ENCODE measurements at regions not wholly inside any gene's neighbourhood (a gene's known extent, or its start where the extent isn't known, plus 50 kb on each side); places are given as distances from the start of the nearest gene placed in this dataset.

DNA sequence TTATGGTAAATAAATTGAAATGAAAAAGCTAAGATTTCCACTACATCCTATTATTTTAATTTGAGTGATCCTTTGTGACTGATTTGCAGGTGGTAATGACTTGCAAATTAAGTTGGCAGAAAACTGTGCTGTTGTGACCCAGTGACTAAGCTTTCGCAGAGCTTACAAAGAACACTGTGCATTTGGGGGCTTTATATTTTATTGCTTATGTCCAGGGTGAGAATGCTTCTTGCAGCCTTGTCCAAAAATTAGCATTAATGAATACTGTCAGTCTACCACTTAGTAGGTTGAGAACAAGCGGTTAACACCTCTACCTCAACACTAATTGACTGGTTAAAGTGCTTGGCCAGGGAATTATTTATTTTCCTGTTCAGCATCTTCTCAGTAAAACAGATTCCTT is 991.3 kb upstream of the DIAPH2 start:
- Histone ChIP-seq H3K4me3 (ENCODE audit: control insufficient read depth in 1 of 7, extremely low read depth in 1 of 7, insufficient read depth in 4 of 7, low read depth in 2 of 7, low read length in 6 of 7) (no peak overlapping the region), H3K36me3 (ENCODE audit: control insufficient read depth in 4 of 4, insufficient read depth in 4 of 4, low read length in 3 of 4) (no peaks in the 10 kb centered on the region), H3K27me3 (replicated peaks in 2 of 5; ENCODE audit: control insufficient read depth in 4 of 5, insufficient read depth in 5 of 5, low read length in 4 of 5) (no peaks in the 10 kb centered on the region), H3K9me3 (ENCODE audit: control extremely low read depth in 1 of 5, control insufficient read depth in 4 of 5, insufficient read depth in 2 of 5, low read depth in 1 of 5, low read length in 4 of 5) (no peaks in the 10 kb centered on the region), H3K27ac (ENCODE audit: insufficient read depth in 1 of 2, low read depth in 1 of 2, low read length in 2 of 2, poor library complexity in 1 of 2, severe bottlenecking in 2 of 2) (no peak overlapping the region), H3K4me1 (ENCODE audit: control extremely low read depth in 1 of 4, control insufficient read depth in 4 of 4, insufficient read depth in 4 of 4, low read length in 3 of 4) (no peaks in the 10 kb centered on the region)
- CTCF ChIA-PET, result interaction anchor here (0.6 kb wide), 1 partner anchor 508 kb away, joined by 3 read pairs; no protein-coding TSS in a partner anchor
- POLR2A ChIA-PET, result no interaction called here
- no CpG with 5 or more reads among the region's 2 CpGs for WGBS (ENCODE audit: insufficient coverage)
- DNase-seq, result no peak

GRCh38 chrX:95703696-95704095 is 980.9 kb upstream of the DIAPH2 start:
- no peaks in the 10 kb centered on the region for H3K36me3 ChIP-seq (ENCODE audit: control insufficient read depth in 4 of 4, insufficient read depth in 4 of 4, low read length in 3 of 4)
- no peaks in the 10 kb centered on the region for H3K4me1 ChIP-seq (ENCODE audit: control extremely low read depth in 1 of 4, control insufficient read depth in 4 of 4, insufficient read depth in 4 of 4, low read length in 3 of 4)
- ChIA-PET POLR2A (no interaction called here), CTCF (no interaction called here)
- no peak for DNase-seq
- H3K4me3 ChIP-seq (ENCODE audit: control insufficient read depth in 1 of 7, extremely low read depth in 1 of 7, insufficient read depth in 4 of 7, low read depth in 2 of 7, low read length in 6 of 7), result no peak overlapping the region
- WGBS (ENCODE audit: insufficient coverage), result no CpG with 5 or more reads among the region's 1 CpG
- H3K9me3 ChIP-seq (ENCODE audit: control extremely low read depth in 1 of 5, control insufficient read depth in 4 of 5, insufficient read depth in 2 of 5, low read depth in 1 of 5, low read length in 4 of 5), result no peaks in the 10 kb centered on the region
- no peaks in the 10 kb centered on the region for H3K27me3 ChIP-seq (replicated peaks in 2 of 5; ENCODE audit: control insufficient read depth in 4 of 5, insufficient read depth in 5 of 5, low read length in 4 of 5)
- H3K27ac ChIP-seq (ENCODE audit: insufficient read depth in 1 of 2, low read depth in 1 of 2, low read length in 2 of 2, poor library complexity in 1 of 2, severe bottlenecking in 2 of 2), result no peak overlapping the region

DNA sequence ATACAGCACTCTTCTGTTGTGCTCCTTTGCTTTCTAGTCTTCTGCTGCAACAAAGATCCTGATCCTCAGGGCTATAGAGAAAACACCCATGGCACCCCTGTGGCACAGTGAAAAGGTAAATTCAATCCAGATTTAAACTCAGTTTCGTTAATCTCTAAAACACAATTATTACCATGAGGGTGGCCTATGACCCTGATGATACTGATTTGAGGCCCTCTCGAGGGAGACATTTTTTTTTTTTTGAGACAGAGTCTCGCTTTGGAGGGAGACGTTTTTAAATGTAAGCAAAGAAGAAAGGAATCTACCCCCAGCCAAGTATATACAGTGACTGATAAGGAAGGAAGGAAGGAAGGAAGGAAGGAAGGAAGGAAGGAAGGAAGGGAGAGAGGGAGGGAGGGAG is 967.8 kb upstream of the DIAPH2 start:
- ChIA-PET POLR2A (no interaction called here), CTCF (no interaction called here)
- DNase-seq, result no peak
- Histone ChIP-seq H3K4me1 (ENCODE audit: control extremely low read depth in 1 of 4, control insufficient read depth in 4 of 4, insufficient read depth in 4 of 4, low read length in 3 of 4) (no peaks in the 10 kb centered on the region), H3K36me3 (ENCODE audit: control insufficient read depth in 4 of 4, insufficient read depth in 4 of 4, low read length in 3 of 4) (no peaks in the 10 kb centered on the region), H3K27ac (ENCODE audit: insufficient read depth in 1 of 2, low read depth in 1 of 2, low read length in 2 of 2, poor library complexity in 1 of 2, severe bottlenecking in 2 of 2) (no peak overlapping the region), H3K27me3 (replicated peaks in 2 of 5; ENCODE audit: control insufficient read depth in 4 of 5, insufficient read depth in 5 of 5, low read length in 4 of 5) (peaks cover 0 to 3% (median 0%) of the 10 kb centered on the region in 5 experiments), H3K9me3 (ENCODE audit: control extremely low read depth in 1 of 5, control insufficient read depth in 4 of 5, insufficient read depth in 2 of 5, low read depth in 1 of 5, low read length in 4 of 5) (no peaks in the 10 kb centered on the region), H3K4me3 (ENCODE audit: control insufficient read depth in 1 of 7, extremely low read depth in 1 of 7, insufficient read depth in 4 of 7, low read depth in 2 of 7, low read length in 6 of 7) (no peak overlapping the region)
- no CpG with 5 or more reads among the region's 4 CpGs for WGBS (ENCODE audit: insufficient coverage)

DNA sequence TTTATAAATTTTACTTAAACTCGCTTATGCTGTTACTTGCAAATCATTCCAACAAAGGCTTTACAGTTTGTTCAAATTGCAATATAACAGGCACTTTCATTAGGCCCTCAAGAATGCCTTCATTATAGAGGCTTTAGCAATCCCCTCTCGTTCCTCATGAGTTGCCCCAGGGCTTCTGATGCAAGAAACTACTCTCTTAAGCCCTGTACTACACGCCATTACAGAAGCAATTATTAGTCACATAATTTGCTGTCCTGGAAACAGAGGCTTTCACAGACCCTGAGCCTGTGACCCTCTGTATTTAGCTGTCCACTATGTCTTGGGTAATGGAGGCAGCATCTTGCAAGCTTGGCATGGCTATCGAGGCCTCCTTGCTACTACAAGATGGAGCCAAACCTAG is 965.9 kb upstream of the DIAPH2 start:
- POLR2A ChIA-PET, result no interaction called here
- peaks cover 0 to 6% (median 0%) of the 10 kb centered on the region in 5 experiments for H3K27me3 ChIP-seq (replicated peaks in 2 of 5; ENCODE audit: control insufficient read depth in 4 of 5, insufficient read depth in 5 of 5, low read length in 4 of 5)
- CTCF ChIA-PET, result no interaction called here
- H3K9me3 ChIP-seq (ENCODE audit: control extremely low read depth in 1 of 5, control insufficient read depth in 4 of 5, insufficient read depth in 2 of 5, low read depth in 1 of 5, low read length in 4 of 5), result no peaks in the 10 kb centered on the region
- H3K27ac ChIP-seq (ENCODE audit: insufficient read depth in 1 of 2, low read depth in 1 of 2, low read length in 2 of 2, poor library complexity in 1 of 2, severe bottlenecking in 2 of 2), result no peak overlapping the region
- H3K36me3 ChIP-seq (ENCODE audit: control insufficient read depth in 4 of 4, insufficient read depth in 4 of 4, low read length in 3 of 4), result no peaks in the 10 kb centered on the region
- no peak overlapping the region for H3K4me3 ChIP-seq (ENCODE audit: control insufficient read depth in 1 of 7, extremely low read depth in 1 of 7, insufficient read depth in 4 of 7, low read depth in 2 of 7, low read length in 6 of 7)
- no peak for DNase-seq
- H3K4me1 ChIP-seq (ENCODE audit: control extremely low read depth in 1 of 4, control insufficient read depth in 4 of 4, insufficient read depth in 4 of 4, low read length in 3 of 4), result no peaks in the 10 kb centered on the region
- 83% methylated on average over 4 of the region's 4 CpGs for WGBS (ENCODE audit: insufficient coverage)

DNA sequence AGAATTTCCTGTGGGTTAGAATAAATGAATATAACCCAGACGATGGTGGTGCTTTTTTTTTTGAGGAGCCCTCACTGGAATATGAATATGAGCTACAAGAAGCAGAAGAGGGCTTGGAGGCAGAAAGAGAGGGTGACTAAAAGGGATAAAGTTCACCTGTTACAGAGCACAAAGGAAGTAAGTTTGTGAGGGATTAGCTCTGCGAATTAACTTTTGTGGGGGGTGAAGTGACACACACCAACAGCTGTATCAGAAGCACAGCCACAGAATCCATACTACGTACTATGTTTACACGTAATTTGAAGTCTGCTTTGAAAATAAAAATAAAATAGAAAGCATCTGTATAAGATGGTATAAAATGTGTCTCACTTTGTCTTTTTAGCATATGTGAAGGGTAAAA is 963.6 kb upstream of the DIAPH2 start:
- CTCF ChIA-PET, result no interaction called here
- H3K4me1 ChIP-seq (ENCODE audit: control extremely low read depth in 1 of 4, control insufficient read depth in 4 of 4, insufficient read depth in 4 of 4, low read length in 3 of 4), result no peaks in the 10 kb centered on the region
- no peak overlapping the region for H3K27ac ChIP-seq (ENCODE audit: insufficient read depth in 1 of 2, low read depth in 1 of 2, low read length in 2 of 2, poor library complexity in 1 of 2, severe bottlenecking in 2 of 2)
- no peaks in the 10 kb centered on the region for H3K9me3 ChIP-seq (ENCODE audit: control extremely low read depth in 1 of 5, control insufficient read depth in 4 of 5, insufficient read depth in 2 of 5, low read depth in 1 of 5, low read length in 4 of 5)
- H3K4me3 ChIP-seq (ENCODE audit: control insufficient read depth in 1 of 7, extremely low read depth in 1 of 7, insufficient read depth in 4 of 7, low read depth in 2 of 7, low read length in 6 of 7), result no peak overlapping the region
- no peak for DNase-seq
- no CpG with 5 or more reads among the region's 4 CpGs for WGBS (ENCODE audit: insufficient coverage)
- POLR2A ChIA-PET, result no interaction called here
- H3K27me3 ChIP-seq (replicated peaks in 2 of 5; ENCODE audit: control insufficient read depth in 4 of 5, insufficient read depth in 5 of 5, low read length in 4 of 5), result peaks cover 0 to 6% (median 0%) of the 10 kb centered on the region in 5 experiments
- no peaks in the 10 kb centered on the region for H3K36me3 ChIP-seq (ENCODE audit: control insufficient read depth in 4 of 4, insufficient read depth in 4 of 4, low read length in 3 of 4)

DNA sequence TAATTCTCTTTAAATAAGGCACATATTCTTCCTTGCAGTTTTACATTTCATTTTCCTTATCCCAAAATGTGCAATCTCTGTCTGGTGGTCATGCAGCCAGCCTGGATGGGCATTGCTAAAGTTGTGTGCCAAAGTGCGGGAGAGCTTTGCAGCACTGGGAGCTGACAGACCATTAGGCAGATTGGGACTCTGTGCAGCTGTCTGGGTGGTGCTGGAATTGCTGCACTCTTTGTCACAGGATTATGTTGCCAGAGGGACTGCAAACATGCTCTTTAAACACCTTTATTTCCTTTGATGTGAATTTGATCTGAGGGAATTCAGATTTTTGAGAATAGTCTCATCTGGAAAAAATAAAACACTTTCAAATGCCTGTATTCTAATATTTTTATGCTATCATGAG is 956.2 kb upstream of the DIAPH2 start:
- no peak for DNase-seq
- CTCF ChIA-PET, result no interaction called here
- POLR2A ChIA-PET, result no interaction called here
- Histone ChIP-seq H3K4me1 (ENCODE audit: control extremely low read depth in 1 of 4, control insufficient read depth in 4 of 4, insufficient read depth in 4 of 4, low read length in 3 of 4) (no peaks in the 10 kb centered on the region), H3K27ac (ENCODE audit: insufficient read depth in 1 of 2, low read depth in 1 of 2, low read length in 2 of 2, poor library complexity in 1 of 2, severe bottlenecking in 2 of 2) (no peak overlapping the region), H3K36me3 (ENCODE audit: control insufficient read depth in 4 of 4, insufficient read depth in 4 of 4, low read length in 3 of 4) (no peaks in the 10 kb centered on the region), H3K27me3 (replicated peaks in 2 of 5; ENCODE audit: control insufficient read depth in 4 of 5, insufficient read depth in 5 of 5, low read length in 4 of 5) (no peaks in the 10 kb centered on the region), H3K4me3 (ENCODE audit: control insufficient read depth in 1 of 7, extremely low read depth in 1 of 7, insufficient read depth in 4 of 7, low read depth in 2 of 7, low read length in 6 of 7) (no peak overlapping the region), H3K9me3 (ENCODE audit: control extremely low read depth in 1 of 5, control insufficient read depth in 4 of 5, insufficient read depth in 2 of 5, low read depth in 1 of 5, low read length in 4 of 5) (no peaks in the 10 kb centered on the region)
- WGBS (ENCODE audit: insufficient coverage), result 100% methylated on average over 1 of the region's 1 CpG

- Histone ChIP-seq H3K36me3 (ENCODE audit: control insufficient read depth in 4 of 4, insufficient read depth in 4 of 4, low read length in 3 of 4) (no peaks in the 10 kb centered on the region), H3K4me1 (ENCODE audit: control extremely low read depth in 1 of 4, control insufficient read depth in 4 of 4, insufficient read depth in 4 of 4, low read length in 3 of 4) (no peaks in the 10 kb centered on the region), H3K9me3 (ENCODE audit: control extremely low read depth in 1 of 5, control insufficient read depth in 4 of 5, insufficient read depth in 2 of 5, low read depth in 1 of 5, low read length in 4 of 5) (no peaks in the 10 kb centered on the region), H3K27me3 (replicated peaks in 2 of 5; ENCODE audit: control insufficient read depth in 4 of 5, insufficient read depth in 5 of 5, low read length in 4 of 5) (no peaks in the 10 kb centered on the region), H3K27ac (ENCODE audit: insufficient read depth in 1 of 2, low read depth in 1 of 2, low read length in 2 of 2, poor library complexity in 1 of 2, severe bottlenecking in 2 of 2) (no peak overlapping the region), H3K4me3 (ENCODE audit: control insufficient read depth in 1 of 7, extremely low read depth in 1 of 7, insufficient read depth in 4 of 7, low read depth in 2 of 7, low read length in 6 of 7) (no peak overlapping the region)
- ChIA-PET POLR2A (no interaction called here), CTCF (no interaction called here)
- 33% methylated on average over 2 of the region's 3 CpGs for whole genome bisulfite sequencing (ENCODE audit: insufficient coverage)
- no peak for DNase-seq
These were observed 955.2 kb upstream of the DIAPH2 start for GRCh38 chrX:95729401-95729800.

All from common myeloid progenitor, CD34-positive (primary cell).